ENCODE measurements at regions not wholly inside any gene's neighbourhood (a gene's known extent, or its start where the extent isn't known, plus 50 kb on each side); places are given as distances from the start of the nearest gene placed in this dataset.
A peak's percentile ranks its signal among the peaks of the same experiment; 100 is the strongest.
"Not testable (repeated sequence)": the region's sequence is repeated elsewhere in the genome, so short reads cannot be mapped to it uniquely, and the experiment has no call there.

- no peak for DNase-seq
These were observed 299.8 kb upstream of the PRKD1 start for GRCh38 chr14:30227436-30227835.

GRCh38 chr14:30227876-30228275, 300.2 kb upstream of the PRKD1 start:
- DNase-seq: no peak

GRCh38 chr14:30230719-30231118, 303.1 kb upstream of the PRKD1 start:
- no peak for DNase-seq

GRCh38 chr14:30234966-30235365, 307.3 kb upstream of the PRKD1 start:
- no peak for DNase-seq

- DNase-seq: no peak
These were observed 307.8 kb upstream of the PRKD1 start for GRCh38 chr14:30235485-30235884.

GRCh38 chr14:30238936-30239335, 311.3 kb upstream of the PRKD1 start:
- no peak for DNase-seq

GRCh38 chr14:30240018-30240417, 312.4 kb upstream of the PRKD1 start:
- DNase-seq: no peak

- DNase-seq: no peak
These were observed 313.0 kb upstream of the PRKD1 start for GRCh38 chr14:30240685-30241084.

GRCh38 chr14:30242744-30243143, 315.1 kb upstream of the PRKD1 start:
- no peak for DNase-seq

GRCh38 chr14:30243207-30243606, 315.6 kb upstream of the PRKD1 start:
- DNase-seq: no peak

- DNase-seq: no peak
These were observed 315.2 kb upstream of the G2E3 start for GRCh38 chr14:30243805-30244204.

GRCh38 chr14:30244348-30244747, 314.6 kb upstream of the G2E3 start:
- not testable (repeated sequence) for DNase-seq

- DNase-seq: no peak
These were observed 307.9 kb upstream of the G2E3 start for GRCh38 chr14:30251017-30251416.

- DNase-seq: no peak
These were observed 307.3 kb upstream of the G2E3 start for GRCh38 chr14:30251557-30252100.

- DNase-seq: no peak
These were observed 306.8 kb upstream of the G2E3 start for GRCh38 chr14:30252151-30252550.

- DNase-seq: no peak
These were observed 305.9 kb upstream of the G2E3 start for GRCh38 chr14:30252783-30253674.

GRCh38 chr14:30256627-30257026, 302.3 kb upstream of the G2E3 start:
- DNase-seq: no peak

- no peak for DNase-seq
These were observed 300.9 kb upstream of the G2E3 start for GRCh38 chr14:30257946-30258661.

GRCh38 chr14:30260833-30261607, 297.9 kb upstream of the G2E3 start:
- peak; percentile 18 for DNase-seq

GRCh38 chr14:30264161-30264560, 294.8 kb upstream of the G2E3 start:
- DNase-seq: no peak

- DNase-seq: no peak
These were observed 292.7 kb upstream of the G2E3 start for GRCh38 chr14:30266290-30266689.

- DNase-seq: no peak
These were observed 291.8 kb upstream of the G2E3 start for GRCh38 chr14:30267141-30267540.

All from NCI-H82 (cell line).